HL-60 (cell line): ENCODE measurements at regions not wholly inside any gene's neighbourhood (a gene's known extent, or its start where the extent isn't known, plus 50 kb on each side); places are given as distances from the start of the nearest gene placed in this dataset.
"Not testable (repeated sequence)": the region's sequence is repeated elsewhere in the genome, so short reads cannot be mapped to it uniquely, and the experiment has no call there.

Experiments
- DNase-seq, 2 experiments: peaks; one replicate each; pipeline ENCODE4 v3.0.0-alpha.2; 2010 to 2020; ENCODE audit warnings: low read depth in 1 of 2, low spot score in 1 of 2
- H3K27ac ChIP-seq: fragments of 250-450 bp; sonication (Bioruptor Pico); replicated peaks from 2 replicates; pipeline ENCODE4 v1.5.1; 2020; ENCODE audit warnings: mild to moderate bottlenecking, moderate library complexity
- H3K27me3 ChIP-seq: fragments of 250-450 bp; sonication (Bioruptor Pico); 2 replicates; pipeline ENCODE4 v1.5.1; 2021; ENCODE audit warnings: mild to moderate bottlenecking, moderate library complexity; ENCODE audit not compliant: insufficient read depth, poor library complexity, severe bottlenecking
- H3K4me3 ChIP-seq: replicated peaks from 2 replicates; pipeline ENCODE4 v1.5.1; 2011; ENCODE audit warnings: mild to moderate bottlenecking, control low read depth, low read length; ENCODE audit not compliant: insufficient read depth
- CTCF ChIP-seq: IDR thresholded peaks from one replicate; pipeline ENCODE4 v1.5.1; 2011; ENCODE audit warnings: low read length, control low read depth, inconsistent platforms; ENCODE audit not compliant: insufficient read depth
- GABPA ChIP-seq: IDR thresholded peaks from 2 replicates; pipeline ENCODE4 v1.6.1; 2012; ENCODE audit warnings: low read depth
- POLR2AphosphoS5 ChIP-seq: IDR thresholded peaks from 2 replicates; pipeline ENCODE4 v1.6.1; 2012; ENCODE audit warnings: low read depth
- SPI1 ChIP-seq: IDR thresholded peaks from 2 replicates; pipeline ENCODE4 v1.6.1; 2012; ENCODE audit warnings: low read depth, mild to moderate bottlenecking, borderline replicate concordance
- TF ChIP-seq, protein P1 (sequence below): IDR thresholded peaks from 2 replicates; pipeline ENCODE4 v1.6.1; 2012; ENCODE audit warnings: low read depth; ENCODE audit not compliant: insufficient replicate concordance

DNA sequence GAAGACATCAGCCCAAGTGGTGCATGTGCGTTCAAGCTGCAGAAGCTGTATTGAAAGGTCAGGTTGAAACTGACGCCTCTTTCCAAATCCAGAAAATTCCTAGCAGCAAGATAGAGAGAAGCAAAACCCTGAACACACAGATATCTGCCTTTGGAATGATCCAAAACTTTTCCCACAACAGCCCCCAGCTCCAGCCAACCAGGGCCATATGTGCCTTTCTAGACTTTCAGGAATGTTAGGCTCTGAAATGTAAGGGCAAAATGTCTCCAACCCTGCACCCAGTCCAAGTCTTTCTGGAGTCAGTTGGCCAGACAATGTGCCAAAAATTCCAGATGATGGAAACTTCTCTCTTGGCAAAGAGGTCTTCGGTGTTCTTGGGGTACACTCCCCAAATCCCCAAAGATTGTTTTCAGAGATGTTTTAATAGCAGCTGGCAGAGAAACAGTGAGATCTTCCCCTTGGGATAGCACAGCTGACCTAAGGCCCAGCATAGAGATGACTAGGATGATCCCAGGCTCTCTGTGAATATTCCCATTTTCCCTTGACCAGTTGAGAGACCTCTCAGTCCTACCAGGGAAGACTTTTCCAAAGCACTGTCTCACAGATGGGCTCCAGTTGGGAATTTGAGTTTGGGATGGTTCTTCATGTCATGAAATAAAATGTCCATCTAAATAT lies 440.4 kb upstream of the CD180 start:
- Histone ChIP-seq H3K27ac (no peak overlapping the region), H3K27me3 (no peaks in the 10 kb centered on the region), H3K4me3 (no peak overlapping the region)
- TF ChIP-seq SPI1 = no peak
- TF ChIP-seq GABPA = no peak
- DNase-seq = no peak

DNA sequence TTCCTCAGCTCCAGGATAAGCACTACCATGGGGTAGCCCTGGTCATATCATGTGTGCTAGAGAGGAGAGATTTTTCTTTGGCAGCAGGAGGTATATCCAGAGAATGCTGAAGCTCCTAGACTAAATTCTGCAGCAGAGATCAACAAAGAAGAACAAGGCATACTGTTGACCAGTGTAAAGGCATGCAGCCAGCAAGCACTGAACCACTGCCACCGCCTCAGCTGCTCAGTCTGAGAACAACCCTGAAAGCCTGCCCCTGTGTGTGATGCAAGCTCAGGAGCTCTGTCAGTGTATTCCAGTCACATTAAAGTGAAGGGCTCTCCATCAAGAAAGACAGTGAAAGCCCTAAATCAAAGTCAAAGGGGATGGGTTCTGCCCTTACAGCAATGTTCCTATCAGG lies 439.5 kb upstream of the CD180 start:
- Histone ChIP-seq H3K27me3 (no peaks in the 10 kb centered on the region), H3K27ac (no peak overlapping the region), H3K4me3 (no peak overlapping the region)
- DNase-seq = no peak
- TF ChIP-seq POLR2AphosphoS5 = no peak
- TF ChIP-seq SPI1 = no peak
- no peak for TF ChIP-seq GABPA
- TF ChIP-seq, protein P1, sequence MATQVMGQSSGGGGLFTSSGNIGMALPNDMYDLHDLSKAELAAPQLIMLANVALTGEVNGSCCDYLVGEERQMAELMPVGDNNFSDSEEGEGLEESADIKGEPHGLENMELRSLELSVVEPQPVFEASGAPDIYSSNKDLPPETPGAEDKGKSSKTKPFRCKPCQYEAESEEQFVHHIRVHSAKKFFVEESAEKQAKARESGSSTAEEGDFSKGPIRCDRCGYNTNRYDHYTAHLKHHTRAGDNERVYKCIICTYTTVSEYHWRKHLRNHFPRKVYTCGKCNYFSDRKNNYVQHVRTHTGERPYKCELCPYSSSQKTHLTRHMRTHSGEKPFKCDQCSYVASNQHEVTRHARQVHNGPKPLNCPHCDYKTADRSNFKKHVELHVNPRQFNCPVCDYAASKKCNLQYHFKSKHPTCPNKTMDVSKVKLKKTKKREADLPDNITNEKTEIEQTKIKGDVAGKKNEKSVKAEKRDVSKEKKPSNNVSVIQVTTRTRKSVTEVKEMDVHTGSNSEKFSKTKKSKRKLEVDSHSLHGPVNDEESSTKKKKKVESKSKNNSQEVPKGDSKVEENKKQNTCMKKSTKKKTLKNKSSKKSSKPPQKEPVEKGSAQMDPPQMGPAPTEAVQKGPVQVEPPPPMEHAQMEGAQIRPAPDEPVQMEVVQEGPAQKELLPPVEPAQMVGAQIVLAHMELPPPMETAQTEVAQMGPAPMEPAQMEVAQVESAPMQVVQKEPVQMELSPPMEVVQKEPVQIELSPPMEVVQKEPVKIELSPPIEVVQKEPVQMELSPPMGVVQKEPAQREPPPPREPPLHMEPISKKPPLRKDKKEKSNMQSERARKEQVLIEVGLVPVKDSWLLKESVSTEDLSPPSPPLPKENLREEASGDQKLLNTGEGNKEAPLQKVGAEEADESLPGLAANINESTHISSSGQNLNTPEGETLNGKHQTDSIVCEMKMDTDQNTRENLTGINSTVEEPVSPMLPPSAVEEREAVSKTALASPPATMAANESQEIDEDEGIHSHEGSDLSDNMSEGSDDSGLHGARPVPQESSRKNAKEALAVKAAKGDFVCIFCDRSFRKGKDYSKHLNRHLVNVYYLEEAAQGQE = no peak
- no peak for TF ChIP-seq CTCF

- DNase-seq, H3K27ac ChIP-seq, H3K4me3 ChIP-seq, H3K27me3 ChIP-seq: not testable (repeated sequence)
Observed at GRCh38 chr5:67627079-67627478, 430.5 kb upstream of the CD180 start.

DNA sequence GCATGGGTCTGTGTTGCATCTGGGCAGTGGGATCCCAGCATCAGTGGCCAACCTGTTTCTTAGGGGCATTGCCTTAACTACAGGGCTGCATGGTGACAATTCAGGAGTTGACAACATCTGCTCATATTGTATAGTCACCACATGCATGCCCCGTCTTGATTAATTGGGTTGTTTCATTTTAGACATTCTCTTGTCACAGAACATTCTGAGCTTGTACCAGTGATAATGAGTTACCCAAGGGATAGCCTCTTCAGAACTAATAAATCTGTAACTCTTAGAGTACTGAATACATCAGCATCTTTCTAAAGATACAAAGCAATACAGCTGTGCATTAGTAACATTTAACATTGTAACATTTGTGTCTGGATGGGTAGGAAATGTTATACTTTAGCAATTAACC lies 426.5 kb upstream of the CD180 start:
- no peak overlapping the region for H3K27ac ChIP-seq
- TF ChIP-seq SPI1 (no peak), GABPA (no peak), POLR2AphosphoS5 (no peak), CTCF (no peak)
- TF ChIP-seq, protein P1 = no peak
- no peak for DNase-seq
- no peaks in the 10 kb centered on the region for H3K27me3 ChIP-seq
- no peak overlapping the region for H3K4me3 ChIP-seq
